GM12872 (cell line): ENCODE measurements at regions not wholly inside any gene's neighbourhood (a gene's known extent, or its start where the extent isn't known, plus 50 kb on each side); places are given as distances from the start of the nearest gene placed in this dataset.

Experiments
- TF ChIP-seq, protein P1 (sequence below): IDR thresholded peaks from 3 replicates; pipeline ENCODE4 v1.5.1; 2011; ENCODE audit warnings: low read depth, mild to moderate bottlenecking, low read length, moderate library complexity; ENCODE audit not compliant: insufficient read depth

DNA sequence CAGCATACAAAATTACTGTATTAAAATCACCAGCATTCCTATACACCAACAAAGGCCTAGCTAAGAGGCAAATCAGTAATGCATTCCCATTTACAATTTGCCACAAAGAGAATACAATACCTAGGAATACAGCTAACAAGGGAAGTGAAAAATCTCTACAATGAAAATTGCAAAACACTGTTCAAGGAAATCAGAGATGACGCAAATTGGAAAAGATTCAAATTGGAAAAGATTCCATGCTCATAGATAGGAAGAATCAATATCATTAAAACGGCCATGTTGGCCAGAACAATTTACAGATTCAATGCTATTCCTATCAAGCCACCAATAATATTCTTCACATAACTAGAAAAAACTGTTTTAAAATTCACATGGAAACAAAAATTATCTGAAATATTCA, 123.0 kb upstream of the ANO5 start:
- TF ChIP-seq, protein P1, sequence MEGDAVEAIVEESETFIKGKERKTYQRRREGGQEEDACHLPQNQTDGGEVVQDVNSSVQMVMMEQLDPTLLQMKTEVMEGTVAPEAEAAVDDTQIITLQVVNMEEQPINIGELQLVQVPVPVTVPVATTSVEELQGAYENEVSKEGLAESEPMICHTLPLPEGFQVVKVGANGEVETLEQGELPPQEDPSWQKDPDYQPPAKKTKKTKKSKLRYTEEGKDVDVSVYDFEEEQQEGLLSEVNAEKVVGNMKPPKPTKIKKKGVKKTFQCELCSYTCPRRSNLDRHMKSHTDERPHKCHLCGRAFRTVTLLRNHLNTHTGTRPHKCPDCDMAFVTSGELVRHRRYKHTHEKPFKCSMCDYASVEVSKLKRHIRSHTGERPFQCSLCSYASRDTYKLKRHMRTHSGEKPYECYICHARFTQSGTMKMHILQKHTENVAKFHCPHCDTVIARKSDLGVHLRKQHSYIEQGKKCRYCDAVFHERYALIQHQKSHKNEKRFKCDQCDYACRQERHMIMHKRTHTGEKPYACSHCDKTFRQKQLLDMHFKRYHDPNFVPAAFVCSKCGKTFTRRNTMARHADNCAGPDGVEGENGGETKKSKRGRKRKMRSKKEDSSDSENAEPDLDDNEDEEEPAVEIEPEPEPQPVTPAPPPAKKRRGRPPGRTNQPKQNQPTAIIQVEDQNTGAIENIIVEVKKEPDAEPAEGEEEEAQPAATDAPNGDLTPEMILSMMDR, result no peak

DNA sequence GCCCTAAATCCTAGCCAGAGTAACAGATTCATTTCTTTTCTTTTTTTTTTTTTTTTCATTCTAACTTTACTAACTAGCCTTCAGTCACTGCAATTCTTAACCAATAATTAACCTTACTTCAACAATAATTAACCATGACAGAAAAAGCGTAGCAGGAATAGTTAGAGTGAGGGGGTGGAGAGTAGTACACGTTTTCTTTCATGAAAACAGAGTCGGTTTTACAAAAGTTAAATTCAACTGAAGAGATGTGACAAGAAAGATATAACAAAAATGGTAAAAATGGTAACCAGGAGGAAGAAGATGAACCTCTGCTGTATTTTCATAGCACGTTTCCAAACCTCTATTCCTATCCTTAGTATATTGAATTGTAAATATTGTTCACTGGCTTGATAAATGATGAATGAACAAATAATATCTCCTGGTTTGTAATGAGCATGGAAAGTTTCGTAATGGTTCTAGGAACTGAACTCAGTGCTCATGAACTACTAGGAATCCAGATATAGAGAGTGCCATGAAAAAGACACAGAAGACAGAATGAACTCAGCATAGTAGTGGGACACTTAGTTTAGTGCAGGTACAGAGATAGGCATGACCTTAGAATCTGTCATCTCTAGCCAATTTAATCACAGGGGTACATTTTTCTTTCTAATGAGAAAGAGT, 116.5 kb upstream of the ANO5 start:
- TF ChIP-seq, protein P1, result no peak

DNA sequence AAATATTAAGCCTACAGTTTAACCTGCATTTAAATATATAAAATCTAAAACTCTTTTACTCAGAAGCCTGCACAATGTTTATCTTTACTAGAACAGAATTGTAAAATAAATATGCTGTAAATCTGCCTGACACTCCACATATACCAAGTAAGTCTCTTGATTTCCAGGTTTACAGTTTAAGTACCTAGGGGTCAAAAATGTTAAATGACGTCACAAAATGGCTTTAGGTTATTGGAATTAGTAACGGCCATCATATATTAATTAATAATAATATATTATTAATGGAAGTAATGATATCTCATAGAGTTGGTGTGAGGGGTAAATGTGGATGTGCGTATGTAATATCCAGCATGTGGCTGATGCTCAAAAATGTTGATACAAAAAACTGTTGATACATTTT, 114.8 kb upstream of the ANO5 start:
- TF ChIP-seq, protein P1, result no peak

DNA sequence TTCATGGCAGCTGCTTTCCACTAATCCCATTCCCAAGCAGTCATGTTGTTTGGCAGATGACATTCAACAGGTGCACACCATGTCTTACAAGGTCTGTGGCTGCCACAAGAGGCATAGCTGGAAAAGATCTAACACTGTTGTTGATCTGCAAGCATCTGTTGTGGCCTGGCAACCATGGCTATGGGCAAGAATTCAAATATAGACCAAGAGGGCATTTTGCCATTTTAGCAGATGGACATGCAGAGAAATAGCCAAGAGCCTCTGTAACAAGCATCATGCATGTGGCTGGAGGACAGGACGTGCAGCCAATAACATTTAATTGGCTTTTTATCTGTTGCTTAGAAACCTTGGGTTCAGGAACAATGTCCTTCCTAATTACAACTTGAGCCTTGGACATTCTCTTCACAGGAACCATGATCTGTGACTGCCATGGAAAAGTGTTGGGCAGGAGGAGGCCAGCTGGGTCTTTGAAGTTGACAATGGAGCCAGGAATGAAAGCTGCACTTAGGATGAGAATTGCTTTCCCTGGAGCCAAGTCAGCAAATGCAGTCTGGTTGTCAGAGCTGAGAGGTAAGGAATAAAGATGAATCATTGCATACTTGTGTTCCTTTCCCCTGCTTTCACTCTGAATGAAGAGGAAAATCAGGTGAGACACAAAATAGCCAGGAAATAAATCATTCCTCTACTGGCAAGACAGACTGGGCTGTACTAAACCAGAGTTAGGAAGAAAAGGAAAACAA, 113.6 kb upstream of the ANO5 start:
- TF ChIP-seq, protein P1, result no peak

DNA sequence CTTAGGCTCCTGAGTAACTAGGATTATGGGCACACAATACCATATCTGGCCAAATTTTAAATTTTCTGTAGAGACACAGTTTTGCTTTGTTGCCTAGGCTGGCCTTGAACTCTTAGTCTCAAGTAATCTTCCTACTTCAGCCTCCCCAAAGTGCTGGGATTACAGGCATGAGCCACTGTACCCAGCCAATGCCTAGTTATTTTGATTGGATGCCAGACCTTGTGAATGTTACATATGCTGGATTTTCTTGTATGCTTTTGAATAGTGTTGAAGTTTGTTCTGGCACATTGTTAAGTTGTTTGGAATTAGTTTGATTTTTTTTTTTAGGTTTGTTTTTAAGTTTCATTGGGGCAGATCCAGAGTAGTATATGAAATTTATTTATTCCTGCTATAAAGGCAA, 110.7 kb upstream of the ANO5 start:
- TF ChIP-seq, protein P1, result no peak

DNA sequence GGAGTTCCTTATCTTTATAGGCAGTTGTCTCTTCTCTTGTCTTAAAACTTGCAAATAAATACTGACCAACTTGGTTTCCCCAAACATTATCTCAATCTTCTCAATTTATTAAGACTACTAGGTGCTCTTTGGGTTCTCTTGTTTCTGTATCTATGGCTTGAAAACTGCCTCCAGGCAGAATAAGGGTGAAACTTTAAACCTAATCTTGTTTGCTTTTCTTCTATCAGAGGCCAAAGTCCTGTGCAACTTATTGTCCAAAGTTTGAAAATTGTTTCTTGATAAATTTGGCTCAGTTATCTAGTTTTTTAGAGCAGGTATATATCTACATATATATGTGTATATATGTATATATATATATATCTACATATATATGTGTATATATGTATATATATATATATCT, 110.1 kb upstream of the ANO5 start:
- TF ChIP-seq, protein P1, result no peak

DNA sequence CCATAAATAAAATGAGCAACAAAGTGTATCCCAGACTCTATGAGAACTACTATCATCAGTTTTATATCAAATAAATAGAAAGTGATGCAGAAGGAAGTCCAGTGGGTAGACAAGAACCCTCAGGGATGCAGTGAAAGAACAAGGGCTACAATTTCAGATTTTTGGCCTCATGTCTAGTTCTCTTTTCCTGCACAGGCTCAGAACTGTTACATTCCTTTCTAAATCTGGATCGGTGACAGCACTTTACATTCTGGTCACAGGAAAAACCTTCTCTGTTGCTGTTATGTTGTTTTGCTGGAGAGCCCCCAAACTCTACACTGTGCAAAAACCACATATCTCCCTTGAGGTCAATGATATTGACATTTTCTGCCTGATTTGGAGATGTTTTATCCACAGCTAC, 108.8 kb upstream of the ANO5 start:
- TF ChIP-seq, protein P1, result no peak
